IMR-90 (cell line): ENCODE measurements at regions not wholly inside any gene's neighbourhood (a gene's known extent, or its start where the extent isn't known, plus 50 kb on each side); places are given as distances from the start of the nearest gene placed in this dataset.

Experiments used
- ATAC-seq: fragments of 200-7000 bp; cut with Tn5 transposase; 2 replicates; pipeline ENCODE4 v1.9.1; 2020; ENCODE audit warnings: low read depth, mild to moderate bottlenecking, moderate library complexity
- BruUV-seq: library from RNA; stranded (reverse); fragments of 400-500 nt; replicated peaks from 2 replicates; lab custom pipeline; 2021; lab: Mats Ljungman, UMichigan
- CTCF ChIA-PET: fragments of 300-600 bp; formaldehyde crosslinking; extraction: SDS; loops from one replicate; lab custom pipeline; 2021; ENCODE audit warnings: antibody characterized with exemption; lab: Yijun Ruan, JAX
- POLR2A ChIA-PET: fragments of 300-600 bp; sonication (Branson Sonifier 250); formaldehyde crosslinking; loops from one replicate; lab custom pipeline; 2022; ENCODE audit warnings: antibody characterized with exemption; ENCODE audit not compliant: unreplicated experiment; lab: Charles Lee
- DNase-seq: peaks from one replicate; pipeline ENCODE4 v3.0.0; 2013
- H2AFZ ChIP-seq: replicated peaks from 2 replicates; pipeline ENCODE3; 2013; ENCODE audit warnings: low read length, mild to moderate bottlenecking; ENCODE audit not compliant: poor library complexity
- H2AK5ac ChIP-seq: 2 replicates; pipeline ENCODE4 v1.6.1; 2013; ENCODE audit warnings: low read depth, low read length, inconsistent platforms
- H2AK9ac ChIP-seq: replicated peaks from 2 replicates; pipeline ENCODE3; 2013; ENCODE audit warnings: mild to moderate bottlenecking, low read depth, low read length, moderate library complexity; ENCODE audit not compliant: poor library complexity
- H2BK120ac ChIP-seq: 2 replicates; pipeline ENCODE4 v1.6.1; 2013; ENCODE audit warnings: low read depth, low read length, inconsistent platforms
- H2BK15ac ChIP-seq: 3 replicates; pipeline ENCODE4 v1.6.1; 2013; ENCODE audit warnings: low read depth, low read length, inconsistent platforms
- H2BK20ac ChIP-seq: 2 replicates; pipeline ENCODE4 v1.6.1; 2013; ENCODE audit warnings: low read depth, mild to moderate bottlenecking, inconsistent platforms, low read length, moderate library complexity
- H2BK5ac ChIP-seq: 2 replicates; pipeline ENCODE4 v1.6.1; 2013; ENCODE audit warnings: mild to moderate bottlenecking, low read depth, low read length, inconsistent platforms; ENCODE audit not compliant: poor library complexity, severe bottlenecking
- H3K14ac ChIP-seq: replicated peaks from 2 replicates; pipeline ENCODE4 v1.6.1; 2013; ENCODE audit warnings: low read depth, low read length, inconsistent platforms
- H3K18ac ChIP-seq: 2 replicates; pipeline ENCODE4 v1.6.1; 2013; ENCODE audit warnings: low read depth, low read length, control low read depth
- H3K23ac ChIP-seq: 2 replicates; pipeline ENCODE4 v1.6.1; 2013; ENCODE audit warnings: low read depth, low read length, inconsistent platforms
- H3K27ac ChIP-seq: 2 replicates; pipeline ENCODE4 v1.5.1; 2013; ENCODE audit warnings: mild to moderate bottlenecking, control low read depth, low read length; ENCODE audit not compliant: insufficient read depth
- H3K27me3 ChIP-seq: 2 replicates; pipeline ENCODE4 v1.6.1; 2013; ENCODE audit warnings: low read length; ENCODE audit not compliant: control insufficient read depth, insufficient read depth
- H3K36me3 ChIP-seq: 2 replicates; pipeline ENCODE4 v1.6.1; 2013; ENCODE audit warnings: low read length, mixed read lengths; ENCODE audit not compliant: control insufficient read depth, insufficient read depth
- H3K4ac ChIP-seq: 2 replicates; pipeline ENCODE4 v1.6.1; 2013; ENCODE audit warnings: low read depth, low read length, inconsistent platforms
- H3K4me1 ChIP-seq: 2 replicates; pipeline ENCODE4 v1.6.1; 2013; ENCODE audit warnings: low read length, mixed read lengths; ENCODE audit not compliant: control insufficient read depth, insufficient read depth
- H3K4me2 ChIP-seq: 2 replicates; pipeline ENCODE4 v1.6.1; 2013; ENCODE audit warnings: low read depth, mild to moderate bottlenecking, control low read depth, low read length, moderate library complexity
- H3K4me3 ChIP-seq: 2 replicates; pipeline ENCODE4 v1.5.1; 2013; ENCODE audit warnings: low read depth, mild to moderate bottlenecking, control low read depth, low read length, moderate library complexity; ENCODE audit not compliant: insufficient read depth
- H3K56ac ChIP-seq: 2 replicates; pipeline ENCODE4 v1.6.1; 2013; ENCODE audit warnings: low read length, inconsistent platforms; ENCODE audit not compliant: insufficient read depth; ENCODE audit errors: extremely low read depth
- H3K79me1 ChIP-seq, 2 experiments: 2 replicates each; pipeline ENCODE4 v1.6.1; 2013; ENCODE audit warnings: low read length in 2 of 2, inconsistent platforms in 1 of 2, low read depth in 1 of 2
- H3K9ac ChIP-seq: 2 replicates; pipeline ENCODE4 v1.6.1; 2013; ENCODE audit warnings: low read depth, low read length, control low read depth
- H3K9me1 ChIP-seq: 2 replicates; pipeline ENCODE4 v1.6.1; 2013; ENCODE audit warnings: low read length, inconsistent platforms; ENCODE audit not compliant: insufficient read depth
- H3K9me3 ChIP-seq: 2 replicates; pipeline ENCODE4 v1.6.1; 2013; ENCODE audit warnings: low read length; ENCODE audit not compliant: control insufficient read depth, insufficient read depth
- H4K20me1 ChIP-seq: 2 replicates; pipeline ENCODE4 v1.6.1; 2013; ENCODE audit warnings: low read length, inconsistent platforms; ENCODE audit not compliant: insufficient read depth
- H4K5ac ChIP-seq: 2 replicates; pipeline ENCODE4 v1.6.1; 2013; ENCODE audit warnings: mild to moderate bottlenecking, low read depth, low read length, control low read depth
- H4K8ac ChIP-seq, 2 experiments: 2 replicates each; pipeline ENCODE4 v1.6.1; 2013; ENCODE audit warnings: low read depth in 2 of 2, low read length in 2 of 2, control low read depth in 1 of 2, inconsistent platforms in 1 of 2
- H4K91ac ChIP-seq: 2 replicates; pipeline ENCODE4 v1.6.1; 2013; ENCODE audit warnings: low read depth, low read length, inconsistent platforms; ENCODE audit not compliant: insufficient read depth
- CEBPB ChIP-seq: IDR thresholded peaks from 2 replicates; pipeline ENCODE4 v1.6.1; 2012; ENCODE audit warnings: low read depth, low read length, improper control_type of control experiment
- FOS ChIP-seq: fragments of 150-350 bp; IDR thresholded peaks from 2 replicates; pipeline ENCODE4 v1.6.1; 2016; ENCODE audit warnings: low read depth, low read length
- MAFK ChIP-seq: IDR thresholded peaks from 2 replicates; pipeline ENCODE4 v1.6.1; 2012; ENCODE audit warnings: low read depth, low read length, improper control_type of control experiment
- MXI1 ChIP-seq: IDR thresholded peaks from 2 replicates; pipeline ENCODE4 v1.6.1; 2012; ENCODE audit warnings: low read depth, mild to moderate bottlenecking, low read length, moderate library complexity, borderline replicate concordance
- NFE2L2 ChIP-seq: fragments of 150-350 bp; IDR thresholded peaks from 2 replicates; pipeline ENCODE4 v1.6.1; 2016; ENCODE audit warnings: low read depth, mild to moderate bottlenecking, low read length
- RAD21 ChIP-seq: IDR thresholded peaks from 2 replicates; pipeline ENCODE4 v1.6.1; 2012; ENCODE audit warnings: low read length, improper control_type of control experiment
- RCOR1 ChIP-seq: IDR thresholded peaks from 2 replicates; pipeline ENCODE4 v1.6.1; 2012; ENCODE audit warnings: mild to moderate bottlenecking, low read length, improper control_type of control experiment; ENCODE audit not compliant: insufficient replicate concordance
- RFX5 ChIP-seq: IDR thresholded peaks from 2 replicates; pipeline ENCODE4 v1.8.0; 2012; ENCODE audit warnings: low read depth, mild to moderate bottlenecking, low read length, moderate library complexity
- SMC3 ChIP-seq: fragments of 150-350 bp; IDR thresholded peaks from 2 replicates; pipeline ENCODE4 v1.6.1; 2016; ENCODE audit warnings: low read depth, mild to moderate bottlenecking, antibody characterized with exemption, low read length, moderate library complexity
- WGBS, 2 experiments: methylation state at CpG; one replicate each; pipeline versions ENCODE4 v1.1.5 to v1.1.7; 2013; ENCODE audit warnings: missing lambda C conversion rate in 2 of 2; ENCODE audit not compliant: insufficient read length in 1 of 2; ENCODE audit errors: extremely low coverage in 2 of 2; 5-methylcytosine and 5-hydroxymethylcytosine counted together
- dilution Hi-C: fragments of 300-500 bp; cut with HindIII; formaldehyde crosslinking; loops from one replicate; pipeline ENCODE4 v1.14.3; 2018; ENCODE audit warnings: low sequenced_read_pairs; ENCODE audit not compliant: unreplicated experiment
- in situ Hi-C: fragments of 300-500 bp; cut with MboI; formaldehyde crosslinking; loops from 3 replicates; pipeline ENCODE4 v1.14.3; 2019; ENCODE audit warnings: low sequenced_read_pairs, inconsistent platforms, mixed read lengths
- intact Hi-C: fragments of 100-400 bp; cut with micrococcal nuclease; formaldehyde crosslinking; loops from 2 replicates; pipeline ENCODE4 v1.10.0; 2022
- TF ChIP-seq, protein P1 (sequence below): fragments of 150-350 bp; IDR thresholded peaks from 2 replicates; pipeline ENCODE4 v1.6.1; 2017; ENCODE audit warnings: mild to moderate bottlenecking, antibody characterized with exemption, low read length, low read depth
- TF ChIP-seq, protein P2 (sequence below): conservative IDR thresholded peaks from 2 replicates; pipeline ENCODE4 v1.5.1; 2012; ENCODE audit warnings: mild to moderate bottlenecking, low read depth, low read length, improper control_type of control experiment
- TF ChIP-seq, protein P3 (sequence below): fragments of 150-350 bp; IDR thresholded peaks from 2 replicates; pipeline ENCODE4 v1.6.1; 2016; ENCODE audit warnings: low read depth, mild to moderate bottlenecking, low read length, moderate library complexity, borderline replicate concordance

DNA sequence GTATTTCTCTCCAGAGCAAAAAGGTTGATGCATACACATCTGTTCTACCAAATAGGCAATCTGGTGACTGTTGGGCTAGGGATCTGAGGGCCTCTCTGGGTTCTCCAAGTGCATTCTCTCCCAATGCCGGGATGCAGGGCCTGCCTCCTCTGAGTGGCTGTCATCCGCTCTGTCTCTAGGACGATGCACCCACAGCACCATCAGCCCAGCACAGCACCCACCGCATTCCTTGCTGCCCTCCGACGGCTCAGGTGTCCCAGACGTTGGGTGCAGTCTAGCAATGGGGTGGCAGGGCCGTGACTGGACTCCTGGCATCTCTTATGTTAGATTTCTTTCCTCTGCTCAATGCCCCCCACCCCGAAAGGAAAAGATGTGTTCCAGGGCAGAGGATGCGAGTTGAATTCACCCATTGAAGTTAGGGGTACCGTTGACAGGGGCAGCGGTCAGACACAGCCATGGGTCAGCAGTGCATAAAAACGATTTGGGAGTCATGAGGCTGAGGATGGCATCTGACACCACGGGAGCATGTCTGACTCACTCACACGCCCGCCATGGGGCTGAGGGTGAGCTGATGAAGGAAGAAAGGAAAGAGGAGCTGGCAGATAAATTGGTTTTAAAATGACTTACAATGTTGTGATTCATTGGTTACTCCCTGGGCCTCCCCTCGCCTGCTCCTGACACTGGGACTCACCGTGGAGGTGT lies 93.2 kb upstream of the C14orf180 start:
- Histone ChIP-seq H4K20me1 (no peaks in the 10 kb centered on the region), H2BK20ac (no peak overlapping the region), H3K27me3 (no peaks in the 10 kb centered on the region), H3K9me3 (peaks cover 6% of the 10 kb centered on the region), H3K36me3 (no peaks in the 10 kb centered on the region), H2BK120ac (no peak overlapping the region), H3K4me1 (no peaks in the 10 kb centered on the region), H2BK15ac (no peak overlapping the region), H3K23ac (no peak overlapping the region), H3K56ac (no peak overlapping the region), H3K9me1 (no peaks in the 10 kb centered on the region), H3K18ac (no peak overlapping the region), H4K5ac (no peak overlapping the region), H2AFZ (no peak overlapping the region), H3K14ac (no peak overlapping the region), H2AK9ac (no peak overlapping the region), H3K79me1 (no peaks in the 10 kb centered on the region), H2BK5ac (no peak overlapping the region), H3K9ac (no peak overlapping the region), H3K4ac (no peak overlapping the region), H4K8ac (no peak overlapping the region), H3K4me3 (no peak overlapping the region), H4K91ac (no peak overlapping the region), H3K27ac (no peak overlapping the region), H2AK5ac (no peak overlapping the region), H3K4me2 (no peak overlapping the region)
- ChIA-PET POLR2A (no interaction called here), CTCF (no interaction called here)
- intact Hi-C loops (no loop called here), dilution Hi-C loops (no loop called here), in situ Hi-C loops (no loop called here)
- DNase-seq (no peak), ATAC-seq (no peak)
- no TSS peak for BruUV-seq
- 59% methylated on average over 6 of the region's 18 CpGs; no CpG with 5 or more reads in 1 of the 2 experiments for WGBS, 2 experiments
- no peak for TF ChIP-seq RCOR1
- TF ChIP-seq, protein P1, sequence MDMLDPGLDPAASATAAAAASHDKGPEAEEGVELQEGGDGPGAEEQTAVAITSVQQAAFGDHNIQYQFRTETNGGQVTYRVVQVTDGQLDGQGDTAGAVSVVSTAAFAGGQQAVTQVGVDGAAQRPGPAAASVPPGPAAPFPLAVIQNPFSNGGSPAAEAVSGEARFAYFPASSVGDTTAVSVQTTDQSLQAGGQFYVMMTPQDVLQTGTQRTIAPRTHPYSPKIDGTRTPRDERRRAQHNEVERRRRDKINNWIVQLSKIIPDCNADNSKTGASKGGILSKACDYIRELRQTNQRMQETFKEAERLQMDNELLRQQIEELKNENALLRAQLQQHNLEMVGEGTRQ = no peak
- no peak for TF ChIP-seq FOS
- TF ChIP-seq, protein P2, sequence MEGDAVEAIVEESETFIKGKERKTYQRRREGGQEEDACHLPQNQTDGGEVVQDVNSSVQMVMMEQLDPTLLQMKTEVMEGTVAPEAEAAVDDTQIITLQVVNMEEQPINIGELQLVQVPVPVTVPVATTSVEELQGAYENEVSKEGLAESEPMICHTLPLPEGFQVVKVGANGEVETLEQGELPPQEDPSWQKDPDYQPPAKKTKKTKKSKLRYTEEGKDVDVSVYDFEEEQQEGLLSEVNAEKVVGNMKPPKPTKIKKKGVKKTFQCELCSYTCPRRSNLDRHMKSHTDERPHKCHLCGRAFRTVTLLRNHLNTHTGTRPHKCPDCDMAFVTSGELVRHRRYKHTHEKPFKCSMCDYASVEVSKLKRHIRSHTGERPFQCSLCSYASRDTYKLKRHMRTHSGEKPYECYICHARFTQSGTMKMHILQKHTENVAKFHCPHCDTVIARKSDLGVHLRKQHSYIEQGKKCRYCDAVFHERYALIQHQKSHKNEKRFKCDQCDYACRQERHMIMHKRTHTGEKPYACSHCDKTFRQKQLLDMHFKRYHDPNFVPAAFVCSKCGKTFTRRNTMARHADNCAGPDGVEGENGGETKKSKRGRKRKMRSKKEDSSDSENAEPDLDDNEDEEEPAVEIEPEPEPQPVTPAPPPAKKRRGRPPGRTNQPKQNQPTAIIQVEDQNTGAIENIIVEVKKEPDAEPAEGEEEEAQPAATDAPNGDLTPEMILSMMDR = no peak
- TF ChIP-seq RAD21 = no peak
- TF ChIP-seq, protein P3, sequence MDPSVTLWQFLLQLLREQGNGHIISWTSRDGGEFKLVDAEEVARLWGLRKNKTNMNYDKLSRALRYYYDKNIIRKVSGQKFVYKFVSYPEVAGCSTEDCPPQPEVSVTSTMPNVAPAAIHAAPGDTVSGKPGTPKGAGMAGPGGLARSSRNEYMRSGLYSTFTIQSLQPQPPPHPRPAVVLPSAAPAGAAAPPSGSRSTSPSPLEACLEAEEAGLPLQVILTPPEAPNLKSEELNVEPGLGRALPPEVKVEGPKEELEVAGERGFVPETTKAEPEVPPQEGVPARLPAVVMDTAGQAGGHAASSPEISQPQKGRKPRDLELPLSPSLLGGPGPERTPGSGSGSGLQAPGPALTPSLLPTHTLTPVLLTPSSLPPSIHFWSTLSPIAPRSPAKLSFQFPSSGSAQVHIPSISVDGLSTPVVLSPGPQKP = no peak
- no peak for TF ChIP-seq CEBPB
- TF ChIP-seq NFE2L2 = no peak
- TF ChIP-seq RFX5 = no peak
- no peak for TF ChIP-seq MXI1
- TF ChIP-seq SMC3 = no peak
- TF ChIP-seq MAFK = no peak
